NCI-H1105 treated with DMSO at 0.1 percent for 48 hours (cell line): ENCODE measurements at regions not wholly inside any gene's neighbourhood (a gene's known extent, or its start where the extent isn't known, plus 50 kb on each side); places are given as distances from the start of the nearest gene placed in this dataset.
"Not testable (repeated sequence)": the region's sequence is repeated elsewhere in the genome, so short reads cannot be mapped to it uniquely, and the experiment has no call there.

Source experiments
- DNase-seq: peaks from one replicate; lab custom pipeline; 2025; lab: John Stamatoyannopoulos, UW

- no peak for DNase-seq
These were observed 52.5 kb upstream of the NBL1 start for GRCh38 chr1:19591482-19592091.

- DNase-seq = no peak
These were observed 58.6 kb upstream of the NBL1 start for GRCh38 chr1:19585507-19585906.

GRCh38 chr1:19582318-19582717 lies 61.8 kb upstream of the NBL1 start:
- DNase-seq = peak; percentile 55

DNA sequence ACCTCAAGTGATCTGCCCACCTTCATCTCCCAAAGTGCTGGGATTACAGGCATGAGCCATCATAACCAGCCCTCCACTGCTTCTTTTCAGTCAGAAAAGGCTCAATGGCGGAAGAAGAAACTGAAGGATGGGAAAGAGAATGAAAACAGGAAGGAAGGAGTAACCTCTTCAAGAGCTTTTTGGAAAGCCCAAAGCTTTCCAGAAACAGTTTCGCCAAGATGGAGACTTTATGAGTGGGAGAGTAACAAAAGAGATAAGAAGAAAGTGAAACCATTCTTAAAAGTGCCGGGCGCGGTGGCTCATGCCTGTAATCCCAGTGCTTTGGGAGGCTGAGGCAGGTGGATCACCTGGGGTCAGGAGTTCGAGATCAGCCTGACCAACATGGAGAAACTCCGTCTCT lies 62.7 kb upstream of the NBL1 start:
- DNase-seq = no peak

GRCh38 chr1:19577561-19577960 lies 66.5 kb upstream of the NBL1 start:
- no peak for DNase-seq

DNA sequence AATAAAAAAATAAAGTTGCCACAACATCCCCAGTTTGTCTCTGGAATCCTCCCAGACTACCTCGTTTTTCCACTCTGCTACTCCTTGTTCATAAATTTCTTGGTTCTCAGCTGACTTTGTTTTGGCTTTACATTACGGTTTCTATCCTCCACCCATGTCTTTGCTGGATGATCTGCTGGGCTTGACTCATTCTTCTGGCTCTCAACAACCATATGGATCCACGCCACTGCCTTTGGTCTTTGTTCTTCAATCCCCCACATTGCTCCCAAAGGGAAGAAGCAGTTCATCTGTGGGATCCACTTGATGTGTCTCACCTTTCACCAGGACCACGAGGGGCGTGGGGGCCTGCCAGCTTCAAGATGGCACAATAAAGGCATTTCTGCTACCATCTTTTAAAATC lies 67.1 kb upstream of the NBL1 start:
- no peak for DNase-seq

GRCh38 chr1:19569786-19570185 lies 74.3 kb upstream of the NBL1 start:
- DNase-seq = no peak

GRCh38 chr1:19567041-19567440 lies 77.1 kb upstream of the NBL1 start:
- no peak for DNase-seq

- DNase-seq = no peak
These were observed 79.0 kb upstream of the CAPZB start for GRCh38 chr1:19564366-19564765.

DNA sequence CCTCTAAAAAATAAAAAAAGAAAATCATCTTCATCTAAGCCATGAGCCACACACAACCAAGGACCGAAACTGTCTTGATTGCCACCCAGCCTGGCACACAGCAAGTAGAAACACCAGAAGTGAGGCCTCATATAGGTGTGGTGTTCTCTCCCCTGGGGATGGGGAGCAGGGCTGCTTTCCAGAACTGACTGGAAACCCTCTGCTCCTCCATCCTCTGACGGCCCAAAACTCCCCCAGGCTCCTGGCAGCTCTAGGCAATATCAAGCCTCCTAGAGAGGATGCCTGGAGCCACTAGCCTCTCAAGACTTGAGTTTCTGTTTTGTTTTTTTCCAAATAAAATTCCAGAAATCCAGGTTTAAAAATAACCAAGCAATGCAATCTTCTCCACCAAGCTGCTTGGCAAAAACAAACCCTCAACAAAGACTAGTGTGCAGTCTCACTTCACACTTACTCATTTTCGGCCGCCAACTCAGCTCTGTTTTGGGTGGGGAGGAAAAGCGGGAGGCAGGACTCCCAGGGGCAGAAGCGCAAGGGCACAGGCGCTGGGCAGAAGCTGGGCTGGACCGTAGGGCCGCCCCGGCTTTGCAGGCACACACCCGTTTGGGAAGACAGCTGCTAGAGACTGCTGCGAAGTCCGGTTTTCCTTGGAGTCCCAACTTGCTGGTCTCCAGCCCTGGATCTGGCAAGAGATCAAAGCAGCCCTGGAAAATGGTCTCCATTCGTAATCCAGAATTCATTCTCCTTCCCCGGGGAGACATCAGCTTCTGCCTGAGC lies 78.2 kb upstream of the CAPZB start:
- no peak for DNase-seq

DNA sequence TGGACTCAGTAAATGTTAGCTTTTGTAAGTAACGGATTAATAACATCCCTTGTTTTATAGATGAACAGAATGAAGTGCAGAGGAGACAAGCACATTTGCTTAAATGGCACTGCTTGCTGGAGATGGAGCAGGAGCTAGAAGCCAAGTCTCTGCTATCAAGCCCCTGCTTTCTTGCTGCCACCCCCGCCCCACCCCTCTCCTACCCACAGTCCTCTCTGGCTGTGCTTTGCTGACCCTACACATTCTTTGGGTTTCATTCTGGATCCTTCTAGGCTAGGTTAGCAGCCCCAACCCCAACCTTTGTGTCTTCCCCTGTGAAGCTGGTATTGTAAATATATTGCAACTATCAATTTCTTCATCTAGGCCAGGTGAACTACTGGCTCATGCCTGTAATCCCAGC lies 77.5 kb upstream of the CAPZB start:
- no peak for DNase-seq

DNA sequence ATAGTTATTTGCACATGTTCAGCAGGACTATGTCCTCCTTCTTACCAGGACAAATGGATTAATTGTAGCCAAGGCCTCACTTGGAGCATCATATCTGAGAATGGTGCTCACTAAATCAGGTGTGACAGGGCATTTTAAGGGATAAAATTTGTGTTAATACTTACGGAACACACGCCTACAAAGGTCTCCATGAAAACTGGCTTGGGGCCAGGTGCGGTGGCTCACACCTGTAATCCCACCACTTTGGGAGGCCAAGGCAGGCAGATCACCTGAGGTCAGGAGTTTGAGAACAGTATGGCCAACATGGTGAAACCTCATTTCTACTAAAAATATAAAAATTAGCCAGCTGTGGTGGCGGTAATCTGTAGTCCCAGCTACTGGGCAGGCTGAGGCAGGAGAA lies 75.1 kb upstream of the CAPZB start:
- DNase-seq = no peak

- no peak for DNase-seq
These were observed 74.3 kb upstream of the CAPZB start for GRCh38 chr1:19559641-19560040.

- DNase-seq = no peak
These were observed 72.3 kb upstream of the CAPZB start for GRCh38 chr1:19557609-19558051.

- no peak for DNase-seq
These were observed 68.8 kb upstream of the CAPZB start for GRCh38 chr1:19554090-19554489.

- DNase-seq = no peak
These were observed 67.1 kb upstream of the CAPZB start for GRCh38 chr1:19552291-19553010.

DNA sequence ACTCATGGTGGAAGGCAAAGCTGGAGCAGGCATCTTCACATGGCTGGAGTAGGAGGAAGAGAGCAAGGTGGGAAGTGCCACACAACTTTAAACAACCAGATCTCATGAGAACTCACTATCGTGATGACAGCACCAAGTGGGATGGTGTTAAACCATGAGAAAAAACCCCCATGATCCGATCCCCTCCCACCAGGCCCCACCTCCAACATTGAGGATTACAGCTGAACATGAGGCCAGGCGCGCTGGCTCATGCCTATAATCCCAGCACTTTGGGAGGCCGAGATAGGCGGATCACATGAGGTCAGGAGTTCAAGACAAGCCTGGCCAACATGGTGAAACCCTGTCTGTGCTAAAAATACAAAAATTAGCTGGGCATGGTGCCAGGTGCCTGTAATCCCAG lies 66.5 kb upstream of the CAPZB start:
- not testable (repeated sequence) for DNase-seq

DNA sequence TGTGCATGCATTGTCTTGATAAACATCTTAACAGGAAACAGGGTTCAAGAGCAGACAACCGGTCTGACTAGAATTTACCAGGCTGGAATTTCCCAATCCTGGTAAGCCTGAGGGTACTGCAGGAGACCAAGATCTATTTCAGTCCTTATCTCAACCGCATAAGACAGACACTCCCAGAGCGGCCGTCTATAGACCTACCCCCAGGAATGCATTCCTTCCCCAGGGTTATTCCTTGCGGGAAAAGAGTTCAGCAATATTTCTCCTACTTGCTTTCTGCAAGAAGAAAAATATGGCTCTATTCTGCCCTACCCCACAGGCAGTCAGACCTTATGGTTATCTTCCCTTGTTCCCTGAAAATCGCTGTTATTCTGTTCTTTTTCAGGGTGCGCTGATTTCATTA lies 65.1 kb upstream of the CAPZB start:
- DNase-seq = not testable (repeated sequence)

GRCh38 chr1:19547814-19548213 lies 62.5 kb upstream of the CAPZB start:
- DNase-seq = no peak

DNA sequence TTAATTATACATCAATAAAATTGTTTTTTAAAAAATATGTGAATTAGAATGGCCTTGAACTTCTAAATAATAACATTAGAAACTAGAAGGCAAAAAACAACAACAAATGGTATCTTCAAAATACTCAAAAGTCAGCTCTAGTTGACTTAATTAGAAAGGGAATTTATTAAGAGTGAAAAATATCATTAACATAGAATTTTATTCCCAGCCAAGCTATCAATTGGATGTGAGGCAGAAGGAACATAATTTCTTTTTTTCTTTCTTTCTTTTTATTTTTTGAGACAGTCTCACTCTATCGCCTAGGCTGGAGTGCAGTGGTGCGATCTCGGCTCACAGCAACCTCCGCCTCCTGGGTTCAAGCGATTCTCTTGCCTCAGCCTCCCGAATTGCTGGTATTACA lies 51.2 kb upstream of the CAPZB start:
- no peak for DNase-seq

- DNase-seq = no peak
These were observed 49.9 kb upstream of the CAPZB start for GRCh38 chr1:19535214-19535613.
